GM12873 (cell line): ENCODE measurements at regions not wholly inside any gene's neighbourhood (a gene's known extent, or its start where the extent isn't known, plus 50 kb on each side); places are given as distances from the start of the nearest gene placed in this dataset.

Experiments
- CTCF ChIP-seq: IDR thresholded peaks from 2 replicates; pipeline ENCODE4 v1.5.1; 2012; ENCODE audit warnings: low read depth, mild to moderate bottlenecking, moderate library complexity, low read length, control low read depth; ENCODE audit not compliant: insufficient read depth; ENCODE audit errors: missing control alignments

GRCh38 chrX:8390771-8391170 is 73.9 kb upstream of the VCX3B start:
- TF ChIP-seq CTCF, result no peak

- TF ChIP-seq CTCF, result no peak
Measured at GRCh38 chrX:8403988-8404387, 60.6 kb upstream of the VCX3B start.

GRCh38 chrX:8404471-8404870 is 60.2 kb upstream of the VCX3B start:
- TF ChIP-seq CTCF, result no peak

GRCh38 chrX:8404926-8405325 is 59.7 kb upstream of the VCX3B start:
- TF ChIP-seq CTCF, result no peak

GRCh38 chrX:8405631-8406030 is 59.0 kb upstream of the VCX3B start:
- no peak for TF ChIP-seq CTCF

GRCh38 chrX:8413279-8413678 is 51.4 kb upstream of the VCX3B start:
- TF ChIP-seq CTCF, result no peak
